Thyroid gland (tissue), 4 donors: ENCODE measurements at regions not wholly inside any gene's neighbourhood (a gene's known extent, or its start where the extent isn't known, plus 50 kb on each side); places are given as distances from the start of the nearest gene placed in this dataset.

Experiments
- DNase-seq, 2 donors: peaks; one replicate each; pipeline ENCODE4 v3.0.0-alpha.2; 2019
- H3K27ac ChIP-seq, 3 donors: fragments of 200-600 bp; sonication (generic); 1 replicate in 2 of 3; 2 replicates in 1 of 3; pipeline ENCODE4 v1.5.1; 2016 to 2019; ENCODE audit warnings: mild to moderate bottlenecking in 1 of 3, moderate library complexity in 1 of 3
- H3K27me3 ChIP-seq: fragments of 200-600 bp; sonication (generic); one replicate; pipeline ENCODE4 v1.5.1; 2019
- H3K36me3 ChIP-seq, 2 donors: fragments of 200-600 bp; sonication (generic); one replicate each; pipeline ENCODE4 v1.5.1; 2016 to 2019
- H3K4me1 ChIP-seq, 2 donors: fragments of 200-600 bp; sonication (generic); one replicate each; pipeline ENCODE4 v1.5.1; 2017 to 2019
- H3K4me3 ChIP-seq, 3 donors: fragments of 200-600 bp; sonication (generic); replicated peaks in 1 of 3; 1 replicate in 2 of 3; 2 replicates in 1 of 3; pipeline ENCODE4 v1.5.1; 2016; ENCODE audit warnings: mild to moderate bottlenecking in 1 of 3
- H3K9me3 ChIP-seq: fragments of 200-600 bp; sonication (generic); one replicate; pipeline ENCODE4 v1.5.1; 2017
- POLR2A ChIP-seq, 2 donors: fragments of 450-650 bp; IDR thresholded peaks; one replicate each; pipeline ENCODE4 v1.6.1; 2017; ENCODE audit warnings: antibody characterized with exemption in 2 of 2, mild to moderate bottlenecking in 2 of 2, moderate library complexity in 1 of 2
- WGBS, 2 donors: methylation state at CpG; one replicate each; pipeline ENCODE4 v1.1.5; 2017; 5-methylcytosine and 5-hydroxymethylcytosine counted together
- intact Hi-C: fragments of 100-400 bp; cut with DNase I; formaldehyde crosslinking; loops from one replicate; pipeline ENCODE4 v1.15.1; 2023
- TF ChIP-seq, protein P1 (sequence below), 6 experiments: fragments of 200-600 bp in 3 of 6; fragments of 450-650 bp in 3 of 6; sonication (generic) in 3 of 6; IDR thresholded peaks; one replicate each; pipeline ENCODE4 v1.5.1; 2016 to 2019; ENCODE audit warnings: antibody characterized with exemption in 6 of 6, mild to moderate bottlenecking in 2 of 6, inconsistent platforms in 1 of 6, moderate library complexity in 1 of 6

DNA sequence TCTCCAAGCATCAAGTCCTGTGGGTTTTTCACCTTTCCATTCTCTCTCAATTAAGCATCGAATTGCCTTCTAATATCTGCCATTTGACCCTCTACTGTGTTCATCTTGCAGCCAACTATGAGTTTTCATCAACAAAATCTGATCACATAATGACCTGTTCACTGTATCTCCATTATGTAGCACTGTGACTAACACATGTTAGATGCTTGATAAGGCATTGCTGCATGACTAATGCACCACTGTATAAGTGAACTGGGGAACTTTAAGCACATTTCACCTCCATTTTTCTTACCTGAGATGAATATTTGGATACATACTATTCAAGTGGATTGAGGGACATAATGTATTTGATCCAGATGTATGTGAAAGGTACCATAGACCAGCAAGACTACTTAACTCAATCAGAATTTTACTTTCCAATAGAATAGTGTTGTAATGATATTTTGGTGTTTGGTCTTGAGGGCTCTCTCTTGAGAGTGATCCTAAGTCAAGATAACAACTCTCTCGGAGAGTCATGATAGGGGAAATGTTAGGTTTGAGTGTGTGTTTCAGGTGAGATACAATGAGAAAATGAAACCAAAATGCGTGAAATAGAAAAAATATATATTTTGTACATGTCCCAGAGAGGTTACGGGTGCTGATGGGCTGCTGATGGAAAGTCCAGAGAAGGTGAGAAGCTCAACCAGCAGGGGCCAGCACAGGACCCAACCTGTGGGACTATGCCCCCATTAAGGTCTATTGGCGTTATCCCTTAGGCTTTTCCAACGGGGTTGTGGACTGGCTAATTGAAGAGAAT is 60.2 kb upstream of the HS3ST1 start:
- Histone ChIP-seq H3K36me3 (no peaks in the 10 kb centered on the region), H3K4me1 (no peaks in the 10 kb centered on the region), H3K27me3 (no peaks in the 10 kb centered on the region), H3K4me3 (no peak overlapping the region), H3K9me3 (no peaks in the 10 kb centered on the region), H3K27ac (no peak overlapping the region)
- intact Hi-C loops = no loop called here
- no peak for TF ChIP-seq POLR2A (IDR thresholded peaks at IDR 0.05)
- WGBS, 2 donors = 66 to 79% methylated on average over 6 of the region's 6 CpGs
- DNase-seq = no peak

DNA sequence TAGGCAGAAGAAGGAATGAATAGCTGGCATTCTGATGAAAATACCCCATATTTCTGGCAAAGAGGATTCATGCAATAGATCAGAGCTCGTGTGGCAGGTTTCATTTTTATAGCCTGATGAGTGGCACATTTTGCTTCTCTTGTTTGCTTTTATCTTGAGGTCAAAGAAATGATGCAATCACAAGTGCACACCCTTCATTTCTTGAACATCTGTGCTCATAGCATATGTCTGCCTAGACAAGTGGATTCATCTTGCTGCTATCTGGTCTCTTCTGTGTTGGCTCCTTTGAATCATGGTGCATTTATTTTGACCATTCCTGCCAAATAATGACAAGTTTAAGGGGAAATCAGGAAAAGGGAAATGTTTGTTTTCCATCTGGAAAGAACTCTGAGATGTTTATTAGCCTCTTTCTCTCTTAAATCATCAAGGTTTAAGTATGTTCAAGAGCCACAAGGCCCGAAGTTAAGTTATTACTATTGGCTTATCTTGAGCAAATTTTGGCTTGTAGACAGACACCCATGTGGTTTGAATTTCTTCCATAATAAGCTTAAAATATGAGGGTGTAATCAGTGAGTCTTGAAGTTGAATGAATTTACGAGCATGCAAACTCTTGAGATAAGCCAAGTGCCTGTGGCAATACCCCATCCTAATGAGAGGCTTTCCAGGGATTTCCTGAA is 59.3 kb upstream of the HS3ST1 start:
- no peaks in the 10 kb centered on the region for H3K4me1 ChIP-seq
- no peaks in the 10 kb centered on the region for H3K27me3 ChIP-seq
- H3K36me3 ChIP-seq = no peaks in the 10 kb centered on the region
- no peak overlapping the region for H3K4me3 ChIP-seq
- WGBS, 2 donors = 44 to 45% methylated on average over 3 of the region's 3 CpGs
- intact Hi-C loops = no loop called here
- TF ChIP-seq, protein P1, sequence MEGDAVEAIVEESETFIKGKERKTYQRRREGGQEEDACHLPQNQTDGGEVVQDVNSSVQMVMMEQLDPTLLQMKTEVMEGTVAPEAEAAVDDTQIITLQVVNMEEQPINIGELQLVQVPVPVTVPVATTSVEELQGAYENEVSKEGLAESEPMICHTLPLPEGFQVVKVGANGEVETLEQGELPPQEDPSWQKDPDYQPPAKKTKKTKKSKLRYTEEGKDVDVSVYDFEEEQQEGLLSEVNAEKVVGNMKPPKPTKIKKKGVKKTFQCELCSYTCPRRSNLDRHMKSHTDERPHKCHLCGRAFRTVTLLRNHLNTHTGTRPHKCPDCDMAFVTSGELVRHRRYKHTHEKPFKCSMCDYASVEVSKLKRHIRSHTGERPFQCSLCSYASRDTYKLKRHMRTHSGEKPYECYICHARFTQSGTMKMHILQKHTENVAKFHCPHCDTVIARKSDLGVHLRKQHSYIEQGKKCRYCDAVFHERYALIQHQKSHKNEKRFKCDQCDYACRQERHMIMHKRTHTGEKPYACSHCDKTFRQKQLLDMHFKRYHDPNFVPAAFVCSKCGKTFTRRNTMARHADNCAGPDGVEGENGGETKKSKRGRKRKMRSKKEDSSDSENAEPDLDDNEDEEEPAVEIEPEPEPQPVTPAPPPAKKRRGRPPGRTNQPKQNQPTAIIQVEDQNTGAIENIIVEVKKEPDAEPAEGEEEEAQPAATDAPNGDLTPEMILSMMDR (IDR thresholded peaks at IDR 0.05) = no peak
- TF ChIP-seq POLR2A (IDR thresholded peaks at IDR 0.05) = no peak
- DNase-seq = no peak
- H3K27ac ChIP-seq = no peak overlapping the region
- no peaks in the 10 kb centered on the region for H3K9me3 ChIP-seq

DNA sequence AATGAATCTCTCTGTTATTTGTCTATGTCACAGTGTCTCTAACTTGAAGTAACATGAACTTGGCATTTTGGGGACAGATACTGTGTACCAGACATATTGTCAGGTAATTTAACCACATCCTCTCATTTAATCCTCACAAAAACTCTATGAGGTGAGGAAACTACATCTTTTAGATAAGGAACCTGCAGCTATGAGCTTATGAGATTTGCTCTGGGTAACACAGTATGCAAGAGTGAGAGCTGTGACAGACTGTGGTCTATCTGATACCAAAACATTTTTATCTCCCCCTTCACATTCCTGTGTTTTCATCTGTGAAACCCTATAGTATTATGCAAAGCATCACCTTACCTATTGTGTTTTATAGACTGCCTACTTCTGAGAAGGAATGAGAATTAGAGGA is 58.4 kb upstream of the HS3ST1 start:
- no peak for TF ChIP-seq POLR2A (IDR thresholded peaks at IDR 0.05)
- TF ChIP-seq, protein P1 (IDR thresholded peaks at IDR 0.05) = no peak
- no peaks in the 10 kb centered on the region for H3K4me1 ChIP-seq
- intact Hi-C loops = no loop called here
- H3K27me3 ChIP-seq = no peaks in the 10 kb centered on the region
- H3K9me3 ChIP-seq = no peaks in the 10 kb centered on the region
- no peak overlapping the region for H3K27ac ChIP-seq
- H3K4me3 ChIP-seq = no peak overlapping the region
- no peaks in the 10 kb centered on the region for H3K36me3 ChIP-seq
- DNase-seq = no peak

DNA sequence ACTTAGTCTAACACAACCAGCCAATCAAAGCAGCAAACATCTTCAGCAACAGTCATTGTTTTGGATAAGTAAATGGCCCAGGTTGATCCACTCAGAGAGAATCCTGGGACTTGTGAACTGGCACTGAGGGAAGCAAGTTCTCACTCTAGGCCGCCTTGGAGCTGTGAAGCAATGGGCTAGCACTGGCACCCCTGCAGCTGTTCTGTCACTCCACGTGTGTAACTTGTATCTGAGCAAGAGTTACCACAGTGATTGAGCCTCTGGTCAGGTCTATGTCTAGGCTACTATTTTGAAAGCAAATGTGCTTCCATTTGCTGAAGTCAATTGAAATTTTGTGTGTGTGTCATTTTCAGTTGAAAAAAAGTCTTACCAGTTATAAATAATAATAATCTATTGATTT is 57.2 kb upstream of the HS3ST1 start:
- no peaks in the 10 kb centered on the region for H3K9me3 ChIP-seq
- intact Hi-C loops = no loop called here
- no peaks in the 10 kb centered on the region for H3K27me3 ChIP-seq
- H3K27ac ChIP-seq = no peak overlapping the region
- TF ChIP-seq POLR2A (IDR thresholded peaks at IDR 0.05) = no peak
- TF ChIP-seq, protein P1 (IDR thresholded peaks at IDR 0.05) = no peak
- H3K4me1 ChIP-seq = no peaks in the 10 kb centered on the region
- WGBS, 2 donors = 81 to 86% methylated on average over 2 of the region's 2 CpGs
- DNase-seq = no peak
- no peaks in the 10 kb centered on the region for H3K36me3 ChIP-seq
- no peak overlapping the region for H3K4me3 ChIP-seq

DNA sequence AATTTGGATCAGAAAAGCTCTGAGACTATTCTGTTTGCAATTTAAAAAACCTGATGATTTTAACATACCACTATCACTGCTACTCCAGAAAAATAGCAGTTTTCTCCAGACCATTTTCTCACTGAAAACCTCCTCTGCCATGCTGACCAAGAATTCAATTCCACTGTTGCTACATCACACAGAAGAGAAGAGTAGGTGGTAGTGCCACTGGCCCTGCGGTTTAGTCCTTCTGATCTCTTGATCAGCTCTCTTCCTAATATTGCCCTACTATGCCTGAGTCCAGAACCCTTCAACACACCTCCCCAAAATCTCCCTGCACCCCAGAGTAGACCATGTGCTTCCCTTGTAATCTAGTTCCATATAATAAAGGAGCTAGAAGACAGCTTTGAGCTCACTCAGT is 55.8 kb upstream of the HS3ST1 start:
- H3K27ac ChIP-seq = no peak overlapping the region
- WGBS, 2 donors = 90 to 96% methylated on average over 1 of the region's 1 CpG
- no peaks in the 10 kb centered on the region for H3K9me3 ChIP-seq
- H3K36me3 ChIP-seq = no peaks in the 10 kb centered on the region
- intact Hi-C loops = no loop called here
- DNase-seq = no peak
- no peak overlapping the region for H3K4me3 ChIP-seq
- TF ChIP-seq, protein P1 (IDR thresholded peaks at IDR 0.05) = no peak
- no peak for TF ChIP-seq POLR2A (IDR thresholded peaks at IDR 0.05)
- H3K27me3 ChIP-seq = no peaks in the 10 kb centered on the region
- no peaks in the 10 kb centered on the region for H3K4me1 ChIP-seq
